DMS79 (cell line): ENCODE measurements at regions not wholly inside any gene's neighbourhood (a gene's known extent, or its start where the extent isn't known, plus 50 kb on each side); places are given as distances from the start of the nearest gene placed in this dataset.

Source experiments
- DNase-seq: peaks from one replicate; lab custom pipeline; 2025; lab: John Stamatoyannopoulos, UW

DNA sequence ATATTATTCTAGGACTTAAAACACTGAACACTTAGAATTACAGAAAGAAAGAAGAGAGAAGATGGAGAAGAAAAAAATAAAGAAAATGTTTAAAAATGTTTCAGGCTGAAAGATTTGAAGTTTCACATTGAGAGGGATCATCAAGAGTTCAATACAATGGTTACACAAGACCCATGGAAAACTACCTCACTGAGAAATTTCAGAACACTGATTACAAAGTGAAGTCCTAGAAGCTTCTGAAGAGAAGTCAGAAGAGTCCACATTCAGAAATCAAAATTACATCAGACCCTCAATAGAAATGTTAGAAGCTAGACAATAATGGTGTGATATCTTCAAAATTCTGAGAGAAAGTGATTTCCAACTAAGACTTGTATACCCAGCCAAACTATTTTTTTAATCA lies 196.1 kb downstream of the MACC1 start:
- no peak for DNase-seq

DNA sequence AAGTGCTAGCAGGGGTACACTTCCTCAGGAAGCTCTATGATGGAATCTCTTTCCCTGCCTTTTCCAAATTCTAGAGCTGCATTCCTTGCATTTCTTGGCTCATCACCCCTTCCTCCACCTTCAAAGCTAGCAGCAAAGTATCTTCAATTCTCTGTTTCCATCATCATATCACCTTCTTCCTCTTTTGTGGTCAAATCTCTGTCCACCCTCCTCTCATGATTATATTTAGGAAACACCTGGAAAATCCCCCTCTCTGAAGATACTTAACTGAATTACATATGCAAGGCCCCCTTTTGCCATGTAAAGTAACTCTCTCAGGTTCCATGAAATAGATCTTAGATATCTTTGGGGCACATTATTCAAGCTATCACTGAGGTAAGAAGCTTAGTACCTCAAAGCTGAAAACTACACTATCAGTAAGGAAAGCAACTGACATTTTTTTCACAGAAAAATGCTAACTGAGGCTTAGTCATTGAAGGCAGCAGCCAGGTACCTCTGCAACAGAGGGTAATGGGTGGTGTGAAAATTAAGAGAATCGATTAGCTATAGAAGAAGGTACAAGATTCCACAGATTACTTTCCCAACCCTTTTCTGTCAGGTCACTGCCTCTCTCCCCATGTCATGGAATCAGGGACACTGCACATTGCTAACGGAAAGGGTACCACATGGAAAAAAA lies 197.3 kb downstream of the MACC1 start:
- DNase-seq: no peak

DNA sequence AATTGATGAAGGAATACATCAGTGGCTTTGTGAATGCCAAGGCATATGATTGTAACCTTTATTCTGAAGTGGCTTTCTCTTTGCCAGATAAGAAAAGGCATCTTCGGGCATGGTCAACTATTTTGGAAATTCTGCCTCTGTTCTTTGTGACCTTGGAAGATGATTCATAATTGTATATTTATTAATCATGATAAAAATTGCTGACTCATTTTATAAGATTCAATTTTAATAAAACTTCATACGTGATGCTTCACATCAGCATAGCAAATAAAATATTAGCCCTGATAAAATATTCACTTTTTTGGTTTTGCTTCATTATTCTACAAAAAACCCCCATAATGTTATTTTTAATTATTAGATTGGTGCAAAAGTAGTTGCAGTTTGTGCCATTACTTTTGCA lies 200.5 kb downstream of the MACC1 start:
- DNase-seq: no peak

DNA sequence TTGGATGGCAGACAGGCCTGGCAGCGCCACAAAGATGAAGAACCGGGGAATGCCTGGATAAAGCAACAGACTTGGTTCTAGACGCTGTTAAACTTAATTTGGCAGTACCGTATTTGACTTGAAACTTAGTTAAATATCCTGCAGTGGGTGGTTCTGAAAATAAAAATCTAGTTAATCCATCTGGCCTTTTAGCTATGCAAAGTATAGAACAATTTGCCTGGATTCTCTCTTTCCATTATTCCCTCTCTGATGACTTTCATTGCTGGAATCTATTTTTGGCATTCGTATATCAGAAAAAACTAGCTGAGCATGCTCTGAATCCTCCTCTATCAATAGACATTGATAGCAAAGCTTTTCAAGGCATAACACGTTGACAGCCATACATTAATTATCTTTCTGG lies 203.6 kb downstream of the MACC1 start:
- no peak for DNase-seq

DNA sequence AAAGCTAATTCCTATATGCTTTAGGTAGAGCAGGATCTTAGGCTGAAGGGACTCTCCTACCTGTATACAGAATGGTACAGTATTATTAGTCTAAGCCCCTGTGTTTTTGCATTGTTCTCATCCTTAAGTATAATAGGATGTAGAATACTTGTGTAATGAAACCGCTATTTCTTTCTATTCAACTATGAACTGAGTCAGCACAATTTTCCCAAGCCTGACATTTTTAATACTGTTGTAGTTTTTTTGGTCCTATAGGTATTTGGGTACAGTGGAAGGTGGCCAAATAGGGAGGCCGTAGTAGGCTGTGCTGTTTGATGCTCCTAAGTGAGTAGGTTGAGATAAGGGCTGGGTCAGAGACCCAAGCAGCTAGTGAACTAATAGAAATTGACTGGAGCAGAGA lies 205.1 kb downstream of the MACC1 start:
- no peak for DNase-seq

DNA sequence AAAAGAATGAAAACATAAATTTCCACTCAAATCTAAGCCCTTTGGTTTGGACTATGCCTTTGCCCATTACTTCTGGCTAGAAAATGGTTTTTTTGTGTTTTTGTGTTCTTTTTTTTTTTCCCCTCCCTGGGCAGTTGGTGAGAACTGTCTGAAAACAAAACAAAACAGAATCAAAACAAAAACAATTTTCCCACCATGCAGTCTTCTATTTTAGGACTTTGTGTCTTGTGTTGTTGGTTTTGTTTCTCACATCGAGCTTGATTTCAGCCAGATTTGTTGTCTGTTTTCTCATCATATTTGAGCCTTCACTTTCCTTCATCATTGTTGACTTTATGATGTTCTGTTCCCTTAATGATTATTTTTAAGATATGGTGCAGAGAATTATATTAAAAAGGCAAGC lies 206.3 kb downstream of the MACC1 start:
- DNase-seq: no peak

DNA sequence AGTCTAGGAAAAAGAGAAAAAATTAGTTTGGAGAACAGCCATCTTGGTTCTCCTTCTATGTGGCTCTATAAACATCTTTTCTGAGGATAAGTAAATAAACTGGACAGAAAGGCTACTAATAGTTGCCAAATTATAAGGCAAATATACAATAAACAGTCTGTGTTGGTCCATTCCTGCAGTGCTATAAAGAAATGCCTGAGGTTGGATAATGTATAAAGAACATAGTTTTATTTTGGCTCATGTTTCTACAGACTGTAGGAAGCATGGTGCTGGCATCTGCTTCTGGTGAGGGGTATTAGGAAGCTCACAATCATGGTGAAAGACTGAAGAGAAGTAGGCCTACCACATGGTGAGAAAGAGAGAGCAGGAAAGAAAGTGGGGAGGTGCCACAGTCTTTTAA lies 209.7 kb downstream of the MACC1 start:
- no peak for DNase-seq

DNA sequence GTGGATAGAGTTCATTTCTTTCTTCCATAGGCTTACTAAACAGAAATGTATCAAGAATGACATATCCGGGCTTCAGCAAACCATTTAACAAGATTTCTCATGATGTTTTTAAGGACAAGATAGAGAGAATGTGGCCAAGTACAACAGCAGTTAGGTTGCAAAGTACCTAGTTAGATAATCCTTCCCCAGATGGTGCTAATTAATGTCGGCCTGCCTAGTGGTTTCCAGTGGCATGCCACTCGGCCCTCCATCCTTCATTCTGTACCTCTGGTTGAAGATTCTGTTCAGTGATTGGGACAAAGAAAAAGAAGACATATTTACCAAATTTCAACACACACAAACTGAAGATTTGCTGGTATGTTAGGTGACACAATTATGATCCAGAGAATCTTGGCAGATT lies 212.1 kb downstream of the MACC1 start:
- DNase-seq: no peak

DNA sequence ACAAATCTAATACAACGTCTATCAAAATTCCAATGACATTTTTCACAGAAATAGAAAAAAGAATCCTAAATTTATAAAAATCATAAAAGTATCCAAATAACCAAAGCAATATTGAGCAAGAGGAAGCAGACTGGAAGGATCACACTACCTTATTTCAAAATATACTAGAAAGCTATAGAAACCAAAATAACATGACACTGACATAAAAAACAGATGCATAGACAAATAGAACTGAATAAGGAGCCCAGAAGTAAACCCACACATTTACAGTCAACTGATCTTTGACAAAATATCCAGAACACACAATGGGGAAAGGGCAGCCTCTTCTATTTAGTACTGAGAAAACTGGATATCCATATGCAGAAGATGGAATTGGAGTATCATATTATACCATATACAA lies 217.5 kb downstream of the MACC1 start:
- DNase-seq: no peak

DNA sequence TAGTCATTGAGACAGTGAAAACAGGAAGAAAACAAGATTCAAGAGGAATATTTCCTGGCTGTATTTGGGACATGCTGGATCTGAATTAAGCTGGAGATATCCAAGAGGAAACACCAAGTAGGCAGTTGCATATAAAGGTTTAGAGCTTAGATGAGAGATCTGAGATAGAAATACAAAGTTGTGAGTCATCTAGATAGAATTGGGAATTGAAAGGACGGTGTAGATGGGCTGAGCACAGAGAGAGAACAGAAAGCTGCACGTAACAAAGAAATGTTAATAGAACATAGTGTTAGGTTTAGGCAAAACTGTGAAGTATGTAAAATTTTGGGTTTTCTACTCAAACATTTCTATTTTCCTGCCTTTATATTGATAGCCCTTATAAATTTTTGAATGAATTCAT lies 218.5 kb upstream of the TMEM196 start:
- DNase-seq: no peak

DNA sequence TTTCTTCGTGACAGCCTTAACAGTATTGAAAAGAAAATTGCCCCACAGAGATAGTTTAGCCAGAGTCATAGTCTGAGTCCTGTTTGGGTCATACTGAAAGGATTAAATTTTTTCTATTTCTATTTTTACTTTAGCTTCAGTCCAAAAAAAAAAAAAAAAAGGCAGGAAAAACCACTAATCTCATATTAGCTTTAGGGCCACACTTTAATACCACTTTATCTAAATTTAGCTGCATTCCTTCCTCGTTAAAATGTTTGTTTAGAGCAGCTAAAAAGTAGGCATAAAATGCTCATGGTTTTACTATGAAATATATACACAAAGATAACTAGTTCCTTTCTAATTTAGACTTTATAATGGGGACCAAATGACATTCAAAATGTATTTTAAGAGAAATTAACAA lies 216.5 kb upstream of the TMEM196 start:
- no peak for DNase-seq

DNA sequence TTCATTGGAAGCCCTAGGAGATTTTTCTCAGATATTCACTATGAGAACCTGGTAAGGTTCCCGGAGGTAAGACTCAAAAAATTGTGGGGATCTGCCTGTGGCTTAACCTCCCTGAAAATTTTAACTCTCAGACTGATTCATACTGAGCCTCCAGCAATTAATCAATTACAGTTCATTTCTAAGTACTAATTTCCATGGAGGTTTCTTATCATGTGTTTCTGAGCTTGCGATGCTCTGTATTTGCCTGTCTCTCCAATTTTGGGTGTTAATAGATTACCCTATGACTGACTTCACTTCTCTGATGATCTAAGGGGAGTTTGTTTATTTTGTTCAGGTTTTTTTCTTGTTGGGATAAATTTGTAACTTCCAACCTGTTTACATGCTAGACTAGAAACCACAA lies 215.4 kb upstream of the TMEM196 start:
- DNase-seq: no peak

DNA sequence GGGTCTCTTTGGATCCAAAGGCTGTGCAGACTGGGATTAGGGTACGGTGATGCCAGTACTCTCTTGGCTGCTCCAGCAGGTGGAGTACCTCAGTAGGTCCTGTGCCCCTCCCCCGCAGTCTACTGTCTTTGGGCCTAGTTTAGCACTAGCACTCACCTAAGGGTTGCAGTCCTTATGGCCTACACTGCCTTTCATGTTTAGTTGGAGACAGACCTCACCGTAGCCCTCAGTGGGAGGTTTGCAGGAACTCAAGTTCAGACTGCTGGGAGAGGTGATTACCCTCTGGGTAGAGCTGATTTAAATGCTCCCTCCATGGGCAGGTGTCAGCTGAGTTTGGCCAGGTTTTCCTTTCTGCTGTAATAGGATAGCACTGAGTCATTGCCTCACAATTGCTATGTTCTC lies 210.8 kb upstream of the TMEM196 start:
- DNase-seq: no peak

DNA sequence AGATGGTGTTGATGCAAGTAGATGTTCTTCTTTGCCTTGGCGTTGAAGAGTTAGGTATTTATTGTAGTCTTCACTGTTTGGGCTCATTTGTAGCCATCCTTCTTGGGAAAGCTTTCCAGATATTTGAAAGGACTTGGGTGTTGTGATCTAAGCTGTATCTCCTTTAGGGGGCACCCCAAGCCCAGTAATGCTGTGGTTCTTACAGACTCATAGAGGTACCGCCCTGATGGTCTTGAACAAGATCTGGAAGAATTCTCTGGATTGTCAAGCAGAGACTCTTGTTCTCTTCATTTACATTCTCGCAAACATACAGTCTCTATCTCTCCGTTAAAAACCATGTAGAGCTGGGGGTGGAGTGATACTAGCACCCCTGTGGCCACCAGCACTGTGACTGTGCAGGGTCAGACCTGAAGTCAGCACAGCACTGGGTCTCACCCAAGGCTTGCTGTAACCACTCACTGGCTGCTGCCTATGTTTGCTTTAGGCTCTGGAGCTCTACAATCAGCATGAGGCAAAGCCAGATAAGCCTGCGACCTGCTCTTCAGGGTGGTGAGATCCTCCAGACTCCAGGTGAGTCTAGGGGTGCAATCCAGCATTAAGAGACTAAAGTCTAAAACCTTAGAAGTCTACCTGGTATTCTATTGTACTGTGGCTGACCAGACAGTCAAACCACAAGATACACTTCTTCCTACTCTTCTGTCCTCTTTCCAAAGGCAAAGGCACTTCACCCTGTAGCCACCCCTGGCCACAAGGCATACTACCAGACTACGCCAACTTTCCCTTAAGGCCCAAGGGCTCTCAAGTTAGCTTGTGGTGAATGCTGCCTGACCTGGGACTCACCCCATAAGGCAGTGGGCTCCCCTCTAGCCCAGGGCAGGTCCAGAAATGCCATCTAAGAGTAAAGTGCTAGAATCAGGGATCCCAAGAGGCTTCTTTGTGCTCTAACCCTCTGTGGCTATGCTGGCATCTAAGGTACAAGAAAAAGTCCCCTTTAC lies 209.7 kb upstream of the TMEM196 start:
- no peak for DNase-seq

DNA sequence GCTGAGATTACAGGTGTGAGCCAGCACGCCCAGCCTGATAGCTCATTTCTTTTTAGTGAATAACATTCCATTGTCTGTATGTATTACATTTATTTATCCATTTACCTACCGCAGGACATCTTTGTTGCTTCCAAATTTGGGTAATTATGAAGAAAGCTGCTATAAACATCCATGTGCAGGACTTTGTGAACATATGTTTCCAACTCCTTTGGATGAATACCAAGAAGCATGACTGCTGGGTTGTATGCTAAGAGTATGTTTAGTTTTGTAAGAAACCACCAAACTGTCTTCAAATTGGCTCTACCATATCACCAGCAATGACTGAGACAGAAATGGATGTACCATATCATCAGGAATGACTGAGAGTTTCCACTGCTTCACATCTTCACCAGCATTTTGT lies 200.2 kb upstream of the TMEM196 start:
- DNase-seq: no peak

DNA sequence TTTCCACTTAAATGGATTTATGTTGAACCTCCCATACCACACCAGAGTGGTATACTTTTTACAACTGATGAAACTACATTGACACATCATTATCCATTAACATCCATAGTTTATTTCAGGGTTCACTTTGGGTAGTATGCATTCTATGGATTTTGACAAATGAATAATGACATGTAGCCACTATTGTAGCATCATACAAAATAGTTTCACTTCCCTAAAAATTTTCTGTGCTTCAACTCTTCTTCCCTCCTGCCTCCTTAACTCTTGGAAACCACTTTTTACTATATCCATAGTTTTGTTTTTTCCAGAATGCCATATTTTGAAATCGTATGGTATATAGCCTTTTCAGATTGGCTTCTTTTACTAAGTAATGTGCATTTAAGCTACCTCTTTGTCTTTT lies 199.5 kb upstream of the TMEM196 start:
- no peak for DNase-seq

DNA sequence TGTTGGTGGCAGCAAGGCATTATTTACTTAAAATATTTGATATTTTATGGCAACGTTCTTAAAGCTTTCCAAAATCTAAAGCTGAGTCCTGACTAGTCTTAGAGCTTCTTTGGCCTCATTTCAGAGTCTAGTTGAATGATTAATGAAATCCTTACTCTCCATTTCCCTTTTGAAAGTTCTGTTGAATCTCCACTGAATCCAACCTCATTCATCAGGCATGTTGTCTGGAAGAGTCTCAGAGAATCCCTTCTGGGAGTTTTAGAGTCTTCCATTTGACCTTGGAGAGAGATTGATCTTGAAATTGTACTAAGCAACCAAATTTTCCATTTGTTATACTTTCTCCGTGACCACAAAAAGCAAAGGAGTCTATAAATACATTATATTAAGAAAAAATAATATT lies 198.5 kb upstream of the TMEM196 start:
- DNase-seq: no peak

DNA sequence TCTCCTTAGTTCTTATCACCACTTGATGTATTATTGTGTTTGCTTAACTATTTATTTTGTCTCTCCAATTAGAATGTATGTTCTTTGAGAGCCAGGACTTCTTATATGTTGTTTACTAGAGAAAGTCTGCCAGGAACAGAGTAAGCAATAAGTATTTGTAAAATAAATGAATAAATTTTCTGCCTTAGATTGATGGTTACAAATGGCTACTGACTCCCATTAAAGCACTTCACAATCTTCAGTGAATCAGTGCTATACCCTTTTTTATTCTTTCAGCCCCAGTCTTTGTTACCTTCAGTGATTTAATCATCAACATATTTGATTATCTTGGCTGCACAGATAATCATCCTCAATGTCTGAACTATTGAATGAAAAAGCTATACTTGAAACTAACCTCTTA lies 197.1 kb upstream of the TMEM196 start:
- DNase-seq: no peak

DNA sequence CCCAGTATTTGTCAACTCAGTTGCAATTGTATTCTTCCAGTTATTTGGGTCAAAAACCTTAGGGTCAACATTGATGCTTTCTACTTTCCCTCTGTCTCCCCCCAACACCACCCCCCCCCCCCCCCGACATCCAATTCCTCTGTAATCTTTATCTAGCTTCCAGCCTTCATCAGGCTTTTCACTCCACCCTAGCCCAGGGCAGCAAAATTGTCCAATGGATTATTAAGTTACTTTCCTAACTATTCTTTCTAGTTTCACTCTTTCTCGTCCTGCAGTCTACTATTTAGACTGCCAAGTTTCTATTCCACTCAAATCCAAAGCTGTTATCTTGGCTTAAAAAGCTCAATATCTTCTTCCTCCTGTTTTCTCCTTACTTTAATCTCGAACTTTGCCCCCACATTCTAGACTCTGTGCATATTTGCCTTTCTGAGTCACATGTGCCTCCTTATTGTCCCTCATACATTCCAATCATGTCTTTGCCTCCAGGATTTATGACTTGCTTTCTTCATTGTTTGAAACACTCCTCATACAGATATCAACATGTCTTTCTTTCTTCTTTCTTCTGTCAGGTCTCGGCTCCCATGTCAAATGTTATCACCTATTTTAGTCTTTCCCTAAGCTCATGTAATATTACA lies 196.6 kb upstream of the TMEM196 start:
- DNase-seq: no peak

DNA sequence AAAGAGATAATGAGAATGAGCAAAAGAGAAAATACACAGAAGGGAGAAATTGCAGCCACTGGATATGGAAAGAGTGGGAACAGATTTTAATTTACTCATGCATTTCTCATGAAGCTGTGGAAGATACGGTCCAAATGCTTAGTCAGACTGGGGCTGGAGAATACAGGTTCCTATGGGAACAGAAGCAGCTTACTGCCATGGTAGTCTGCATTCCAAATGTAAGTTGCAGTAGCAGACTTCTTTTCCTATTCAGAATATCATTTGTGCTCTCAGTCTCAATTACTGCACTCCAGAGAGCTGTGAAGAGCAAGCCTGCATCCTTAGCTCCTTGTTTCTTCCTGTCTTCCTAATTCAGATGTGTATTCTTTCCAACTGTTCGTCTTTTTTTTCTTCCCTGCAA lies 190.8 kb upstream of the TMEM196 start:
- DNase-seq: no peak

DNA sequence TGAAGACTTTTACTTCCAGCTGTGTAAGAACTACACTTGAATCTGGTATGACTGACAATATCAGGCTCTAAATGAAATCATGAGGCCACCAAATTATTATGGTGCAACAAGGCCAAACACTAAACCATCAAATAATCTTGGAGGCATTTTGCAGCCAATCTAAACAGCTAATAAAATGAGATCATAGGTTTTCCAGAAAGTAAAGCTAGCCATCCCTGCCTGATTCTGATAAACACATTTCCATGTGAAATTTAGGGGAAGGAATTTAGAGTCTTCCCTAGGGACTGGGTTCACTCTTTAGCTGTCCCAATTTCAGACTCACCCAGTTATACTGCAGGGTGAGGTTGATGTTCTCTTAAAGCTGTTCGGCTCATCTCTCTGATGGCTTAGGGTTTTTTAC lies 190.3 kb upstream of the TMEM196 start:
- no peak for DNase-seq

DNA sequence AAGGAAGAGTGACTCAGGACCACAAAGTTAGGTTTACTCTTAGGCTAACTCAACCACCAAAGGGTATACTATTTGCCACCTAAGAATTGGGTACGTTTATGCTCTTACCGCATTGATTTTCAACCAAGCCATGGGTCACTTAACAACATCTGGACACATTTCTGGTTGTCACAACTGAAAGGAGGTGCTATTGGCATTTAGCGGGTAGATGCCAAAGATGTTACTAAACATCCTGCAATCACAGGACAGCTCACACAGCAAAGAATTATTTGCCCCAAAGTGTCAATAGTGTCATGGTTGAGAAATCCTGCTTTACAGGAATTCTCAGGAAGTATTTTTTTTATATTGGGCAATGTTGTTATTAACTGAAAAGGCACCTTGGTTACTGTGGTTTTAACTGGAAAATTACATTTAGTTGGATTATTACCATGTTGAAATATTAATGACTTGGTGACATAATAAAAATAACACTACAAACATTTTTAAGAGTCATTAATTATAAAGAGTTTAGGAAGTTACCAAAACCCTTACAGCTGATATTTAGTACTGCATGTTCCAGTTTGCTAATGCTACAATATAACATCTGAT lies 185.0 kb upstream of the TMEM196 start:
- DNase-seq: no peak

DNA sequence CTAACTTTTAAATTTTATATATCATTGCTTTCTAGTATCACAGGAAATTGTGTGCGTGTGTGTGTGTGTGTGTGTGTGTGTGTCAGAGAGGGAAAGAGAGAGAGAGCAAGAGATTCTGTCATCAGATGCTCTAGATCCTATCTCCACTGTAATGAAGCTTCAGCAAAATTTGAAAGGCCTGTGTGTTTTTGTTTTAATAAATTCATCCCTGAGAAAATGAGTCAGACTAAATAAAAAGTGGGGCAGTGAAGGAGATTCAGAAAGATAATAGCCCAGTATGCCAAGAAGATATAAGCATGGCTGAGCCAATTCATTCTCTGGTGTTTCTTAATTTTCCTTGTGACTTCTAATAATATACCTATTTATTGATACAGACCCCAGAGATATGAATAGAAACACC lies 184.2 kb upstream of the TMEM196 start:
- DNase-seq: no peak
